Activated T-cell treated with anti-CD3 and anti-CD28 coated beads, Interleukin-2, amount 50 U/mL, for 72 hours (primary cell): ENCODE measurements at regions not wholly inside any gene's neighbourhood (a gene's known extent, or its start where the extent isn't known, plus 50 kb on each side); places are given as distances from the start of the nearest gene placed in this dataset.
"Not testable (repeated sequence)": the region's sequence is repeated elsewhere in the genome, so short reads cannot be mapped to it uniquely, and the experiment has no call there.

Source experiments
- ATAC-seq, 2 donors: fragments of 150-1000 bp; cut with Tn5 transposase; replicated peaks in 1 of 2; 2 replicates each; pipeline ENCODE4 v1.10.0; 2021; ENCODE audit warnings: moderate library complexity in 2 of 2, mild to moderate bottlenecking in 1 of 2
- DNase-seq, 2 donors: peaks; one replicate each; pipeline ENCODE4 v3.0.0; 2021 to 2022; ENCODE audit warnings: mixed read lengths in 1 of 2
- H3K27ac Mint-ChIP-seq: one replicate; pipeline ENCODE4 v1.8.0; 2022; ENCODE audit warnings: mild to moderate bottlenecking, moderate library complexity, mixed read lengths
- H3K27me3 Mint-ChIP-seq: one replicate; pipeline ENCODE4 v1.8.0; 2022; ENCODE audit warnings: low read depth, mixed read lengths
- H3K36me3 Mint-ChIP-seq, 2 donors: one replicate each; pipeline ENCODE4 v1.8.0; 2022; ENCODE audit warnings: mixed read lengths in 2 of 2, mild to moderate bottlenecking in 1 of 2; ENCODE audit not compliant: insufficient read depth in 2 of 2
- H3K4me1 Mint-ChIP-seq: one replicate; pipeline ENCODE4 v1.8.0; 2022; ENCODE audit warnings: low read depth, mixed read lengths
- H3K4me3 Mint-ChIP-seq, 2 donors: one replicate each; pipeline ENCODE4 v1.8.0; 2022; ENCODE audit warnings: mild to moderate bottlenecking in 2 of 2, mixed read lengths in 2 of 2, moderate library complexity in 2 of 2
- H3K9me3 Mint-ChIP-seq, 2 donors: one replicate each; pipeline ENCODE4 v1.8.0; 2022; ENCODE audit warnings: mixed read lengths in 2 of 2

- ATAC-seq (no peak), DNase-seq (no peak)
- no peak overlapping the region for H3K27ac Mint-ChIP-seq
- H3K27me3 Mint-ChIP-seq: no peaks in the 10 kb centered on the region
- no peaks in the 10 kb centered on the region for H3K4me1 Mint-ChIP-seq
- H3K36me3 Mint-ChIP-seq: no peaks in the 10 kb centered on the region
- H3K4me3 Mint-ChIP-seq: no peak overlapping the region
- H3K9me3 Mint-ChIP-seq: peaks cover 0 to 5% of the 10 kb centered on the region in 2 donors
Observed at GRCh38 chr3:104428337-104428925, 938.3 kb upstream of the ALCAM start.

DNA sequence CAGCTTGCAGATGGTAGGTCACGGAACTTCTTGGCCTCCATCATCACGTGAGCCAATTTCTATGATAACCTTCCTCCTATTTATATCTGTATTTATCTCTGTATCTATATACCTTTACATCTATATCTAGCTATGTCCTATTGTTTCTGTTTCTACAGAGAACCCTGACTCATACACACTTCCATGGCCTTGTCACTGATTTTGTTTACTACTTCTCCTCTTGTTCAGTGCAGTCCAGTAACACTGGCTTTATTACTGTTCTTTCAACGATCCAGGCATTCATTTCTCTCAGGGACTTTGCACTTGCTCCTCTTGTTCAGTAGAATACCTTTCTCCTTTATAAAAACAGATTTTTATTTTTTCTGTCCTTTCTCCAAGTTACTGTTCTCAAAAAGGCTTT lies 937.0 kb upstream of the ALCAM start:
- no peak for DNase-seq
- Mint-ChIP-seq H3K27ac (no peak overlapping the region), H3K27me3 (no peaks in the 10 kb centered on the region), H3K36me3 (no peaks in the 10 kb centered on the region), H3K4me3 (no peak overlapping the region), H3K9me3 (peaks cover 0 to 5% of the 10 kb centered on the region in 2 donors), H3K4me1 (no peaks in the 10 kb centered on the region)
- no peak for ATAC-seq

- H3K27ac Mint-ChIP-seq: no peak overlapping the region
- ATAC-seq (no peak), DNase-seq (no peak)
- no peaks in the 10 kb centered on the region for H3K4me1 Mint-ChIP-seq
- H3K9me3 Mint-ChIP-seq: peaks cover 0 to 1% of the 10 kb centered on the region in 2 donors
- no peaks in the 10 kb centered on the region for H3K27me3 Mint-ChIP-seq
- H3K36me3 Mint-ChIP-seq: no peaks in the 10 kb centered on the region
- no peak overlapping the region for H3K4me3 Mint-ChIP-seq
Observed at GRCh38 chr3:104436506-104436905, 930.2 kb upstream of the ALCAM start.

DNA sequence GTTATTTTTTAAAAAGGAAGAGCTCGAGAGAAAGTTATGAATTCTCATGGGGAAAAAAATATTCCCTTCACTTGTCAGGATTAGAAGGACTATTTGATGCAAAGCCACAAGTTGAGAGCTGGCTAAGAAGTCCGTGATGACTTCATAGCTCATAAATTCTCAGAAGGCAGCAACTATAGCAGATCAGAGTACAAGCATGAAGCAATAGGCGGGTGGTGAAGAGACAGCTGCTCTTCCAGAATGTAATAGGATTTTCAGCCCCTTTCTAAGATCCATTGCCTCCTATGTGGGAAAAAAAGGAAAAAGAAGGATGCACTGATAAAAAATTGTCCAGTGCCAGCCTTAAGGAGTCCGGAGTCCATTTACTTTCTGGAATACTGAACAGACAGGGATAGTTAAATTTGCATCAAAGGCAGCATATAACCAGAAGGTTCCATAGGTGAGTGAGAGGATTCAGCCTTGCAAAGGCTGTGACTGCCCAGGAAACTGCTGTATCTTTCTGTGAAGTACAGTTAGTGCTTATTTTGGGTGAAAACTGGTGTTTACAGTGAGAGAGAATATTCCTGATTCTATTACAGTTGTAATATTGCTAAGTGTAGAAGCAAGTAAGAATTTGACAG lies 929.5 kb upstream of the ALCAM start:
- Mint-ChIP-seq H3K4me1 (no peaks in the 10 kb centered on the region), H3K4me3 (no peak overlapping the region), H3K27ac (no peak overlapping the region), H3K27me3 (no peaks in the 10 kb centered on the region), H3K36me3 (no peaks in the 10 kb centered on the region), H3K9me3 (peaks cover 0 to 1% of the 10 kb centered on the region in 2 donors)
- DNase-seq (no peak), ATAC-seq (no peak)

DNA sequence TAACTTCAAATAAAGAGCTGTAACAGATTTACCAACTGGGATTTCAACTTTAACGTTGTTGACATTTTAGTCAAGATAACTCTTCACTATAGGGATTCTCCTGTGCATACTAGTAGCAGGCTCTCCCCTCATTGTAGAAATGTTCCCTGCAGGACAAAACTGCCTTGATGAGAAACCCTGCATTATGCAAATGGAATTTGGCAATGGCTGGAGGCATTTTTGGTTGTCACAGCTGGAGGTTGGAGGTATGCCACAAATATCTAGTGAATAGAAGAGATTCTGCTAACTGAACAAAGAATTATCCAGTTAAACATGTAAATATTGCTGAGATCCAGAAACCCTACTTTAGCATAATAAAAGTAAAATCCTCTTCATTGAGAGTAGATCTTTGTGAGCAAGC lies 928.8 kb upstream of the ALCAM start:
- H3K36me3 Mint-ChIP-seq: no peaks in the 10 kb centered on the region
- ATAC-seq (no peak), DNase-seq (no peak)
- no peak overlapping the region for H3K4me3 Mint-ChIP-seq
- no peaks in the 10 kb centered on the region for H3K4me1 Mint-ChIP-seq
- H3K9me3 Mint-ChIP-seq: peaks cover 0 to 1% of the 10 kb centered on the region in 2 donors
- H3K27ac Mint-ChIP-seq: no peak overlapping the region
- no peaks in the 10 kb centered on the region for H3K27me3 Mint-ChIP-seq

DNA sequence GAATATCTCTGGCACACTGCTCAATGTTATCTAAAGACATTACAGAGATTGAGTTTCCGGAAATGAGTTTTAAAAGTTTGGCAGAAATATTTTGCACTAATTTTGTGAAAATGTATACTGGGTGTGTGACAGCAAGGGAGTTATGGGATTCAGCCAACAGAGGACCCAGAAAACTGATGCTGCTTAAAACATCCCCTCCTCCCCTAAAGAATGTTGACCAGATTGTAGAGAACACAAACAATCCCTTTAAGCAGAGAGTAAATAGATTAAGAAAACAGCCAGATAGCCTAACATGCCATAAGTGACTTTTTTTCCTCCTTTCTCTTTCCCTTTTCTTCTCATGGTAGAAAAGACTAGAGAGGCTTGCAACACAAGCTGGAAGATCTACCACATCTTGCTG lies 928.0 kb upstream of the ALCAM start:
- no peak for DNase-seq
- Mint-ChIP-seq H3K4me1 (no peaks in the 10 kb centered on the region), H3K4me3 (no peak overlapping the region), H3K27me3 (no peaks in the 10 kb centered on the region), H3K36me3 (no peaks in the 10 kb centered on the region), H3K9me3 (peaks cover 0 to 1% of the 10 kb centered on the region in 2 donors), H3K27ac (no peak overlapping the region)
- ATAC-seq: no peak

DNA sequence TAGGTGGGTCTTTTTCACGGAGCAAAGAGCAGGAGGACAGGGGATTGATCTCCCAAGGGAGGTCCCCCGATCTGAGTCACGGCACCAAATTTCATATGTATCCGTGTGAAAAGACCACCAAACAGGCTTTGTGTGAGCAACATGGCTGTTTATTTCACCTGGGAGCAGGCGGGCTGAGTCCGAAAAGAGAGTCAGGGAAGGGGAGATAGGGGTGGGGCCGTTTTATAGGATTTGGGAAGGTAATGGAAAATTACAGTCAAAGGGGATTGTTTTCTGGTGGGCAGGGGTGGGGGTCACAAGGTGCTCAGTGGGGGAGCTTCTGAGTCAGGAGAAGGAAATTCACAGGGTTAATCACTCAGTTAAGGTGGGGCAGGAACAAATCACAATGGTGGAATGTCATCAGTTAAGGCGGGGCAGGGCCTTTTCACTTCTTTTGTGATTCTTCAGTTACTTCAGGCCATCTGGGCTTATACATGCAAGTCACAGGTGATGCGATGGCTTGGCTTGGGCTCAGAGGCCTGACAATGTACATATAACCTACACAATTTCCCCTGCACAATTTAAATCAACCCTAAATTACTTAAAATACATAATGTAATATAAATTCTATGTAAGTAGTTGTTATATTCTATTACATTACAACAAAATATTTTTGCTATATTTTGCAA lies 921.3 kb upstream of the ALCAM start:
- H3K27me3 Mint-ChIP-seq, H3K4me3 Mint-ChIP-seq, H3K36me3 Mint-ChIP-seq, ATAC-seq, H3K27ac Mint-ChIP-seq, DNase-seq, H3K9me3 Mint-ChIP-seq, H3K4me1 Mint-ChIP-seq: not testable (repeated sequence)

- no peak for DNase-seq
- H3K36me3 Mint-ChIP-seq: peaks cover 0 to 3% of the 10 kb centered on the region in 2 donors
- H3K4me3 Mint-ChIP-seq: no peak overlapping the region
- H3K4me1 Mint-ChIP-seq: no peaks in the 10 kb centered on the region
- peaks cover 0 to 2% of the 10 kb centered on the region in 2 donors for H3K9me3 Mint-ChIP-seq
- no peaks in the 10 kb centered on the region for H3K27me3 Mint-ChIP-seq
- H3K27ac Mint-ChIP-seq: no peak overlapping the region
- no peak for ATAC-seq
Observed at GRCh38 chr3:104447681-104448080, 919.0 kb upstream of the ALCAM start.

- Mint-ChIP-seq H3K4me1 (no peaks in the 10 kb centered on the region), H3K27me3 (no peaks in the 10 kb centered on the region), H3K9me3 (no peaks in the 10 kb centered on the region), H3K27ac (no peak overlapping the region), H3K4me3 (no peak overlapping the region), H3K36me3 (no peaks in the 10 kb centered on the region)
- no peak for ATAC-seq
- DNase-seq: no peak
Observed at GRCh38 chr3:104452697-104453096, 914.0 kb upstream of the ALCAM start.

GRCh38 chr3:104458657-104459056 lies 908.1 kb upstream of the ALCAM start:
- H3K4me3 Mint-ChIP-seq: no peak overlapping the region
- no peaks in the 10 kb centered on the region for H3K36me3 Mint-ChIP-seq
- no peaks in the 10 kb centered on the region for H3K4me1 Mint-ChIP-seq
- no peak overlapping the region for H3K27ac Mint-ChIP-seq
- peaks cover 0 to 3% of the 10 kb centered on the region in 2 donors for H3K9me3 Mint-ChIP-seq
- no peak for DNase-seq
- no peaks in the 10 kb centered on the region for H3K27me3 Mint-ChIP-seq
- ATAC-seq: no peak

GRCh38 chr3:104460477-104461406 lies 906.0 kb upstream of the ALCAM start:
- H3K27ac Mint-ChIP-seq: no peak overlapping the region
- no peaks in the 10 kb centered on the region for H3K27me3 Mint-ChIP-seq
- peaks cover 3% of the 10 kb centered on the region in 2 donors for H3K9me3 Mint-ChIP-seq
- ATAC-seq (no peak), DNase-seq (no peak)
- no peaks in the 10 kb centered on the region for H3K36me3 Mint-ChIP-seq
- H3K4me1 Mint-ChIP-seq: no peaks in the 10 kb centered on the region
- H3K4me3 Mint-ChIP-seq: no peak overlapping the region

- no peak for ATAC-seq
- no peak for DNase-seq
- Mint-ChIP-seq H3K27ac (no peak overlapping the region), H3K4me3 (no peak overlapping the region), H3K4me1 (no peaks in the 10 kb centered on the region), H3K27me3 (no peaks in the 10 kb centered on the region), H3K9me3 (peaks cover 3% of the 10 kb centered on the region in 2 donors), H3K36me3 (no peaks in the 10 kb centered on the region)
Observed at GRCh38 chr3:104461431-104461830, 905.3 kb upstream of the ALCAM start.

- ATAC-seq (no peak), DNase-seq (no peak)
- no peak overlapping the region for H3K27ac Mint-ChIP-seq
- H3K27me3 Mint-ChIP-seq: no peaks in the 10 kb centered on the region
- peaks cover 3 to 6% of the 10 kb centered on the region in 2 donors for H3K9me3 Mint-ChIP-seq
- peaks cover 0 to 1% of the 10 kb centered on the region in 2 donors for H3K36me3 Mint-ChIP-seq
- H3K4me3 Mint-ChIP-seq: no peak overlapping the region
- no peaks in the 10 kb centered on the region for H3K4me1 Mint-ChIP-seq
Observed at GRCh38 chr3:104472221-104472620, 894.5 kb upstream of the ALCAM start.
